ENCODE measurements at regions not wholly inside any gene's neighbourhood (a gene's known extent, or its start where the extent isn't known, plus 50 kb on each side); places are given as distances from the start of the nearest gene placed in this dataset.
A peak's percentile ranks its signal among the peaks of the same experiment; 100 is the strongest.

DNA sequence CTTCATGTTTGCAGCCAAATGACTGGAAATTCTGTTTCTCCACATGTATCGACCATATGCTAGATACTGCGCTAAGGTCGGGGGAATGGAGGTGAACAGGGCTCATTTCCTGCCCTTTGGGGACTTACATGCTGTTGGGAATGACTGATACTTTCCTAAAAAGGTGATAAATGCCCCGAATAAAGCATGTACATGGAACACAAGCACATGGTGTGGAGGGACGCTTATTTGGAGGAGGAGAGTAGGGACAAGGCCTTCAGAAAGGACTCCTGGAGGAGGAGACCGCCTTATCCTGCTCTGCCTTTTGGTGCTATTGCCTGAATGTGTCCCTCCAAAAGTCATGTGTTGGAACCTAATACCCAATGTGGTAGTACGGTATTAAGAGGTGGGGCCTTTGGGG lies 344.5 kb downstream of the PRL start:
- H3K4me3 ChIP-seq = no peak overlapping the region
- TF ChIP-seq, protein P1, sequence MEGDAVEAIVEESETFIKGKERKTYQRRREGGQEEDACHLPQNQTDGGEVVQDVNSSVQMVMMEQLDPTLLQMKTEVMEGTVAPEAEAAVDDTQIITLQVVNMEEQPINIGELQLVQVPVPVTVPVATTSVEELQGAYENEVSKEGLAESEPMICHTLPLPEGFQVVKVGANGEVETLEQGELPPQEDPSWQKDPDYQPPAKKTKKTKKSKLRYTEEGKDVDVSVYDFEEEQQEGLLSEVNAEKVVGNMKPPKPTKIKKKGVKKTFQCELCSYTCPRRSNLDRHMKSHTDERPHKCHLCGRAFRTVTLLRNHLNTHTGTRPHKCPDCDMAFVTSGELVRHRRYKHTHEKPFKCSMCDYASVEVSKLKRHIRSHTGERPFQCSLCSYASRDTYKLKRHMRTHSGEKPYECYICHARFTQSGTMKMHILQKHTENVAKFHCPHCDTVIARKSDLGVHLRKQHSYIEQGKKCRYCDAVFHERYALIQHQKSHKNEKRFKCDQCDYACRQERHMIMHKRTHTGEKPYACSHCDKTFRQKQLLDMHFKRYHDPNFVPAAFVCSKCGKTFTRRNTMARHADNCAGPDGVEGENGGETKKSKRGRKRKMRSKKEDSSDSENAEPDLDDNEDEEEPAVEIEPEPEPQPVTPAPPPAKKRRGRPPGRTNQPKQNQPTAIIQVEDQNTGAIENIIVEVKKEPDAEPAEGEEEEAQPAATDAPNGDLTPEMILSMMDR (IDR thresholded peaks at IDR 0.05) = no peak
- TF ChIP-seq POLR2A (IDR thresholded peaks at IDR 0.05) = no peak
- no peak overlapping the region for H3K27ac ChIP-seq
- DNase-seq = no peak
- no peaks in the 10 kb centered on the region for H3K27me3 ChIP-seq
- no peaks in the 10 kb centered on the region for H3K4me1 ChIP-seq (replicated peaks in 1 of 2)
- H3K36me3 ChIP-seq (replicated peaks in 1 of 2) = no peaks in the 10 kb centered on the region
- no peaks in the 10 kb centered on the region for H3K9me3 ChIP-seq (replicated peaks in 1 of 3)
- WGBS, 4 donors = 94 to 98% (median 96%) methylated on average over 7 of the region's 7 CpGs
- intact Hi-C loops (cut with DNase I) = no loop called here

DNA sequence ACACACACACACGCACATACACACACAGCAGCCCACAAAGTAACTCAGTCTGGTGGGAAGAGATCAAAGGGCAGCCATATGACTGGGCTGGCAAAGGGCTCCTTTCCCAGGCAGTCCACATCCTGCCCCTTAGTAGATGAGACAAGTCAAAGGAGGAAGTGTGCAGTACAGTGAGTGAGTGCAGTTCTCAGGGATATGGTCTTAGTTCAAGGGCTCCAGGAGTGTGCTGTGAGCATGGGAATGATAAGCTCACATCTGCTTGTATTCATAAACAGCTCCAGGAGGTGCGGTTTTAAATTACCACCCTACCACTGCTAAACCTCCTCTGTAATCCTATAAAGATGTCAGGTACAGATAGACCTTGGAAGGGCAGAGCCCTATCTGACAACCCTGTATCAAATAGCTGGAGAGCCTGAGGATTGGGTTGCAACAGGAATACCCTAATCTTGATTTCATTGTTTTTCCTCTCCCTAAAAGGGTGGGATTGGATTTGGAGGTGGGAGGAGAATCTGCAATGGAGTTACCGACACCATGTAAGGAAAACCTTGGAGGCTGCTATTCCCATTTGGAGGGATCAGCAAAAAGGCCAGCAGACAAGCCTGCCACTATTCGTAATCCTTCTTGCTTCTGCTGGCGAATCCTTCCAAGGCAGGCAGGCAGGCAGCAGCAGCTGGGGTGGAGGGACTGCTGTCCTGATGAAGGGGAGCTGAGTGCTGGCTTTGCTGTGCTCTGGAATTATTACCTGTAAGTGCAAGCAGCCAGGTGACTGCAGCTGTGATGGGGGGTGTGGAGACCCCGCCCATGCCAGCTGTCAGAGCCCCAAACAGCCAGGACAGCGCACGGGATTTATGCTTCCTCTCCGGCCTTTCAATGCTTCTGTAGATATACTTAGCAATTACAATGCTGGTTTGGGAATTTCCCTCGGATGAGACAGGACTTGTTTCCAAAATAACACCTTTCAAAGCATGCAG lies 342.7 kb downstream of the PRL start:
- DNase-seq = peak in 2 of 7 donors; percentile 6 to 18
- H3K36me3 ChIP-seq (replicated peaks in 1 of 2) = no peaks in the 10 kb centered on the region
- intact Hi-C loops (cut with DNase I) = no loop called here
- no peak overlapping the region for H3K4me3 ChIP-seq
- H3K27ac ChIP-seq = no peak overlapping the region
- WGBS, 4 donors = 54 to 80% (median 78%) methylated on average over 6 to 10 of the region's 10 CpGs
- H3K27me3 ChIP-seq = no peaks in the 10 kb centered on the region
- TF ChIP-seq POLR2A (IDR thresholded peaks at IDR 0.05) = no peak
- TF ChIP-seq, protein P1 (IDR thresholded peaks at IDR 0.05) = no peak
- H3K9me3 ChIP-seq (replicated peaks in 1 of 3) = no peaks in the 10 kb centered on the region
- H3K4me1 ChIP-seq (replicated peaks in 1 of 2) = no peaks in the 10 kb centered on the region

DNA sequence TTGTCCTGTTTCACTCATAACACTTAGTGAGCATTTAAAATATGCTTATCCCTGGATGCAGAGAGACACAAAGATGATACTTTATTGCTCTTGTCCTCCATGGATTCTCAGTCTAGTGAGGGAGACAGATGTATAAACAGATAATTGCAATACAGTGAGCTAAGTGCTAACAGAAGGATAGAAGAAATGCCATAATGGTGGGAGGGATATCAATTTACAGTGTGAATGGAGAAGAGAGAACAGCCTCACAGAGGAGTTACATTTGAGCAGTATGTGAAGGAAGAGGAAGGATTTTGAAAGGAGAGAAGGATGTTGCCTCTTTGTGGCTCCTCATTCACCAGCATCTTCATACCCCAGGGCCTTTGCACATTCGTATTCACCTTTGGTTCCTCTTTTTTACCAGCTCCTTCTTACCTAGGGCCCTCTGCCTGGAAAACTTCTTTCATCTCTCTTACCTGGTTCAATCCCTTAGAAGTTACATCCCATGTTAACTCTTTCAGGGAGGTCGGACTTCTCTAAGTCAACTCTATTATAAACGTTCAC lies 341.7 kb downstream of the PRL start:
- H3K27ac ChIP-seq = no peak overlapping the region
- no peaks in the 10 kb centered on the region for H3K4me1 ChIP-seq (replicated peaks in 1 of 2)
- H3K27me3 ChIP-seq = no peaks in the 10 kb centered on the region
- no peak for TF ChIP-seq POLR2A (IDR thresholded peaks at IDR 0.05)
- intact Hi-C loops (cut with DNase I) = no loop called here
- H3K4me3 ChIP-seq = no peak overlapping the region
- DNase-seq = no peak
- no peaks in the 10 kb centered on the region for H3K36me3 ChIP-seq (replicated peaks in 1 of 2)
- H3K9me3 ChIP-seq (replicated peaks in 1 of 3) = no peaks in the 10 kb centered on the region
- 82 to 90% (median 84%) methylated on average over 3 of the region's 3 CpGs for WGBS, 4 donors

DNA sequence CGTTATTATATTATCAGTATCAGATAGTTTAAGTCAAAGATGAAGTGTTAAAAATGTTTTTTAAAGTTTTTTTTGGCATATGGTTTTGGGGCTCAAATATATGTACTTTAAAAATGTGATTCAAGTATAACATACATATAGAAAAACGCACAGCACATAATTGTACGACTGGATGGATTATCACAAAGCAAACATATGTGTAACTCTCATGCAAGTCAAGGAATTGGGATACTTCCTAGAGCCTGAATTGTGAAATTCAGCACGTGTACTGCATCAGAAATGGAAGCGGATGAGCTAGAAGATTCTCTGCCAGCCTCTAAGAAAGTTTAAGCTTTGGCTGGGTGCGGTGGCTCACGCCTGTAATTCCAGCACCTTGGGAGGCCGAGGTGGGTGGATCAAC lies 340.9 kb downstream of the PRL start:
- H3K36me3 ChIP-seq (replicated peaks in 1 of 2) = no peaks in the 10 kb centered on the region
- no peak for DNase-seq
- TF ChIP-seq, protein P1 (IDR thresholded peaks at IDR 0.05) = no peak
- TF ChIP-seq POLR2A (IDR thresholded peaks at IDR 0.05) = no peak
- no peaks in the 10 kb centered on the region for H3K27me3 ChIP-seq
- intact Hi-C loops (cut with DNase I) = no loop called here
- no peaks in the 10 kb centered on the region for H3K9me3 ChIP-seq (replicated peaks in 1 of 3)
- H3K4me3 ChIP-seq = no peak overlapping the region
- H3K4me1 ChIP-seq (replicated peaks in 1 of 2) = no peaks in the 10 kb centered on the region
- 84 to 93% (median 92%) methylated on average over 8 of the region's 8 CpGs for WGBS, 4 donors
- no peak overlapping the region for H3K27ac ChIP-seq

Measured in adrenal gland (tissue), 9 donors.